ENCODE measurements at regions not wholly inside any gene's neighbourhood (a gene's known extent, or its start where the extent isn't known, plus 50 kb on each side); places are given as distances from the start of the nearest gene placed in this dataset.

GRCh38 chr10:46169736-46170135, 117.1 kb upstream of the ANTXRL start:
- Histone ChIP-seq H3K36me3 (no peaks in the 10 kb centered on the region), H3K27me3 (no peaks in the 10 kb centered on the region), H3K27ac (no peak overlapping the region), H3K9me3 (peaks cover 4 to 14% of the 10 kb centered on the region in 2 donors), H3K4me1 (peaks cover 0 to 12% (median 0%) of the 10 kb centered on the region in 4 donors), H3K4me3 (no peak overlapping the region)
- DNase-seq, result no peak
- in situ Hi-C loops (cut with MboI; ENCODE audit: low pct_ligation_motif_present in 1 of 4, low pct_unique_long_range_greater_than_20kb in 1 of 4, low sequenced_read_pairs in 3 of 4), result no loop called here
- TF ChIP-seq EP300 (IDR thresholded peaks at IDR 0.05; ENCODE audit: low read depth), result no peak
- TF ChIP-seq POLR2A (IDR thresholded peaks at IDR 0.05), result no peak
- TF ChIP-seq CTCF (IDR thresholded peaks at IDR 0.05), result no peak
- TF ChIP-seq POLR2AphosphoS5 (IDR thresholded peaks at IDR 0.05), result no peak
- intact Hi-C loops (cut with DNase I; ENCODE audit: low total_unique reads), result no loop called here

DNA sequence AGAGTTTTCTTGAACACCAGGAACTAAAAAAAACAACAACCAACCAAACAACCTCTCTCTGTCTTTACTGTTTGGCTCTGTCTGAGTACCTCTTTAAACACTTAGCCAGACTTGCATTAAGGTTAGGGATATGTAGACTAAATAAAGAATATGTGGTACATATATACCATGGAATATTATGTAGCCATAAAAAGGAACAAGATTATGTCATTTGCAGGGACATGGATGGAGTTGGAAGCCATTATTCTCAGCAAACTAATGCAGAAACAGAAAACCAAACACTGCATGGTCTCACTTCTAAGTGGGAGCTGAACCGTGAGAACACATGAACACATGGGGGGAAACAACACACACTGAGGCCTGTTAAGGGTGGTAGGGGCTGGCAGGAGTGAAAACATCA, 116.0 kb upstream of the ANTXRL start:
- Histone ChIP-seq H3K36me3 (no peaks in the 10 kb centered on the region), H3K4me1 (peaks cover 0 to 12% (median 0%) of the 10 kb centered on the region in 4 donors), H3K4me3 (no peak overlapping the region), H3K9me3 (peaks cover 4 to 14% of the 10 kb centered on the region in 2 donors), H3K27me3 (no peaks in the 10 kb centered on the region), H3K27ac (no peak overlapping the region)
- 94% methylated on average over 1 of the region's 1 CpG; no CpG with 5 or more reads in 1 of the 2 donors for WGBS, 2 donors (ENCODE audit: low coverage in 1 of 2)
- in situ Hi-C loops (cut with MboI; ENCODE audit: low pct_ligation_motif_present in 1 of 4, low pct_unique_long_range_greater_than_20kb in 1 of 4, low sequenced_read_pairs in 3 of 4) (no loop called here), intact Hi-C loops (cut with DNase I; ENCODE audit: low total_unique reads) (no loop called here)
- TF ChIP-seq POLR2A (IDR thresholded peaks at IDR 0.05), result no peak
- no peak for TF ChIP-seq EP300 (IDR thresholded peaks at IDR 0.05; ENCODE audit: low read depth)
- TF ChIP-seq POLR2AphosphoS5 (IDR thresholded peaks at IDR 0.05), result no peak
- no peak for TF ChIP-seq CTCF (IDR thresholded peaks at IDR 0.05)
- no peak for DNase-seq

GRCh38 chr10:46171661-46172060, 115.1 kb upstream of the ANTXRL start:
- Histone ChIP-seq H3K36me3 (no peaks in the 10 kb centered on the region), H3K4me1 (peaks cover 0 to 12% (median 0%) of the 10 kb centered on the region in 4 donors), H3K4me3 (peak overlapping the region in 1 of 4 donors; percentile 18), H3K27ac (no peak overlapping the region), H3K9me3 (peaks cover 4 to 14% of the 10 kb centered on the region in 2 donors), H3K27me3 (no peaks in the 10 kb centered on the region)
- 33 to 39% methylated on average over 3 of the region's 3 CpGs for WGBS, 2 donors (ENCODE audit: low coverage in 1 of 2)
- TF ChIP-seq POLR2A (IDR thresholded peaks at IDR 0.05) (no peak), POLR2AphosphoS5 (IDR thresholded peaks at IDR 0.05) (no peak), EP300 (IDR thresholded peaks at IDR 0.05; ENCODE audit: low read depth) (no peak), CTCF (IDR thresholded peaks at IDR 0.05) (no peak)
- DNase-seq, result peak; percentile 12
- intact Hi-C loops (cut with DNase I; ENCODE audit: low total_unique reads), result no loop called here
- in situ Hi-C loops (cut with MboI; ENCODE audit: low pct_ligation_motif_present in 1 of 4, low pct_unique_long_range_greater_than_20kb in 1 of 4, low sequenced_read_pairs in 3 of 4), result no loop called here

- DNase-seq, result no peak
- no peaks in the 10 kb centered on the region for H3K27me3 ChIP-seq
- H3K4me1 ChIP-seq, result peaks cover 0 to 12% (median 0%) of the 10 kb centered on the region in 4 donors
- H3K36me3 ChIP-seq, result no peaks in the 10 kb centered on the region
- H3K4me3 ChIP-seq, result no peak overlapping the region
- intact Hi-C loops (cut with DNase I; ENCODE audit: low total_unique reads) (no loop called here), in situ Hi-C loops (cut with MboI; ENCODE audit: low pct_ligation_motif_present in 1 of 4, low pct_unique_long_range_greater_than_20kb in 1 of 4, low sequenced_read_pairs in 3 of 4) (no loop called here)
- H3K27ac ChIP-seq, result no peak overlapping the region
- WGBS, 2 donors (ENCODE audit: low coverage in 1 of 2), result 56% methylated on average over 1 of the region's 1 CpG; no CpG with 5 or more reads in 1 of the 2 donors
- no peak for TF ChIP-seq POLR2AphosphoS5 (IDR thresholded peaks at IDR 0.05)
- TF ChIP-seq CTCF (IDR thresholded peaks at IDR 0.05), result no peak
- no peak for TF ChIP-seq POLR2A (IDR thresholded peaks at IDR 0.05)
- no peak for TF ChIP-seq EP300 (IDR thresholded peaks at IDR 0.05; ENCODE audit: low read depth)
- H3K9me3 ChIP-seq, result peaks cover 0 to 2% of the 10 kb centered on the region in 2 donors
Observed at GRCh38 chr10:46175296-46175695, 111.5 kb upstream of the ANTXRL start.
